ENCODE measurements at regions not wholly inside any gene's neighbourhood (a gene's known extent, or its start where the extent isn't known, plus 50 kb on each side); places are given as distances from the start of the nearest gene placed in this dataset.

DNA sequence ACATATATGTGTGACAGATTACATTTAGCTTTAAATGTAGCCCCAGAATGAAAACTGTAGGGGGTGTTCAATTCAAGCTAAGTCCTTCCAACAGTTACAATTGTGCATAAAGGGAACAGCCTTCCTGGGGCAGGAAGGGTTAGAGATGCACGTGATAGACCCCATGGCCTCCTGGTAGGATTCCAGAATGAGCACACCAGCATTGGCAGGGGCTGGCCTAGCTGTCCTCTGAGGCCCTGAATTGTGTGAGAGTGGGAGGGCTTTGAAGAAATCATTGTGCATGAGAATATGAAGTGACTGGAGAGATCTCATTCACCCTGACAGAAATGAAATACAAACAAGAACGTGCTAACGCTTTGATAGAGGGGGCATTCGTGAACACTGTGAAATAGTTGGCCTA is 663.8 kb upstream of the KLF4 start:
- H3K36me3 ChIP-seq, result no peaks in the 10 kb centered on the region
- H3K4me1 ChIP-seq, result peaks cover 0 to 15% (median 9%) of the 10 kb centered on the region in 4 donors
- no peak for DNase-seq (ENCODE audit: extremely low spot score)
- no peak overlapping the region for H3K27ac ChIP-seq (replicated peaks in 1 of 4)
- WGBS, result 91% methylated on average over 4 of the region's 4 CpGs
- TF ChIP-seq EP300 (IDR thresholded peaks at IDR 0.05), result no peak
- TF ChIP-seq POLR2A (IDR thresholded peaks at IDR 0.05; ENCODE audit: low read depth), result no peak
- TF ChIP-seq POLR2AphosphoS5 (IDR thresholded peaks at IDR 0.05), result no peak
- TF ChIP-seq, protein P1, sequence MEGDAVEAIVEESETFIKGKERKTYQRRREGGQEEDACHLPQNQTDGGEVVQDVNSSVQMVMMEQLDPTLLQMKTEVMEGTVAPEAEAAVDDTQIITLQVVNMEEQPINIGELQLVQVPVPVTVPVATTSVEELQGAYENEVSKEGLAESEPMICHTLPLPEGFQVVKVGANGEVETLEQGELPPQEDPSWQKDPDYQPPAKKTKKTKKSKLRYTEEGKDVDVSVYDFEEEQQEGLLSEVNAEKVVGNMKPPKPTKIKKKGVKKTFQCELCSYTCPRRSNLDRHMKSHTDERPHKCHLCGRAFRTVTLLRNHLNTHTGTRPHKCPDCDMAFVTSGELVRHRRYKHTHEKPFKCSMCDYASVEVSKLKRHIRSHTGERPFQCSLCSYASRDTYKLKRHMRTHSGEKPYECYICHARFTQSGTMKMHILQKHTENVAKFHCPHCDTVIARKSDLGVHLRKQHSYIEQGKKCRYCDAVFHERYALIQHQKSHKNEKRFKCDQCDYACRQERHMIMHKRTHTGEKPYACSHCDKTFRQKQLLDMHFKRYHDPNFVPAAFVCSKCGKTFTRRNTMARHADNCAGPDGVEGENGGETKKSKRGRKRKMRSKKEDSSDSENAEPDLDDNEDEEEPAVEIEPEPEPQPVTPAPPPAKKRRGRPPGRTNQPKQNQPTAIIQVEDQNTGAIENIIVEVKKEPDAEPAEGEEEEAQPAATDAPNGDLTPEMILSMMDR (IDR thresholded peaks at IDR 0.05), result no peak
- H3K4me3 ChIP-seq, result no peak overlapping the region
- intact Hi-C loops (cut with DNase I), result no loop called here
- H3K9me3 ChIP-seq, result no peaks in the 10 kb centered on the region
- H3K27me3 ChIP-seq, result no peaks in the 10 kb centered on the region

DNA sequence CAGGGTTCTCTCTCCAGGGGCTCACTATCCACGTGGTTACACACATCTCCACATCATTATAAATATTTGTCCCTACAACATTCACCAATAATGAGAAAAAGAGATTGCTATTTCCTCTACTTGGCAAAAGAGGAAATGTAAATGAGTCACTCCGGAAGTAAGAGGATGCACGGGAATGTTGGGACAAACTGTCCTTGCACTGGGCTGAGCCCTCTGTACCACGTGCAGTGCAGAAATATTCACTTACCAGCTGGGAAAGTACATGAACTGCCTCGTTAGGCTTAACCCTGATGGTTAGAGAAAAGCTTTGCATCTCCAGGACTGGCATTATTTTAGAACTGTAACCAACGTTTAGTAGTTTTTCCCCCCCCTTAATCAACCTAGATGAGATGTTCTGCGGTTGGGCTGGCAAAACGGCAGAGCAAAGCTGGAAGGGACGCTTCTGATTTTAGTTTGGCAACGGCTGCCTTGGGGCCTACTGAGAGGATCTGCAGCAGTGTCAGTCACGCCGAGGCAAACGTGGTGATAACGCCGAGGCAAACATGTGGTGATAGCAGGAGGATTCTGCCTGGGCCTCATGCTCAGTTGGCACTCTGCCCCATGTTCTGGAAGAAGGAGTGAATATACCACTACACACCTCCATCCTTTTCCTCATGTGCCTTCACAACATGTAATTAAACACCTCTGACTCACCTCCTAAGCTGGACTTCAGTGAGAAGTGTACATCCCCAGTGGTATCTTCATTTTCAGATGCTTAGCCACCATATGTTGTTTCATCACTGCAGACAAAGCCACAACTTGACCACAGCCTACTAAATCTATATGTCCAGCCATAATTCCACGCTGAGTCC is 661.4 kb upstream of the KLF4 start:
- Histone ChIP-seq H3K4me1 (peaks cover 0 to 15% (median 9%) of the 10 kb centered on the region in 4 donors), H3K36me3 (no peaks in the 10 kb centered on the region), H3K27ac (replicated peaks in 1 of 4) (peak overlapping the region; percentile 46 to 67 (median 58)), H3K4me3 (no peak overlapping the region), H3K9me3 (no peaks in the 10 kb centered on the region), H3K27me3 (no peaks in the 10 kb centered on the region)
- WGBS, result 58% methylated on average over 7 of the region's 16 CpGs
- no peak for DNase-seq (ENCODE audit: extremely low spot score)
- no peak for TF ChIP-seq POLR2A (IDR thresholded peaks at IDR 0.05; ENCODE audit: low read depth)
- TF ChIP-seq, protein P1 (IDR thresholded peaks at IDR 0.05), result no peak
- peak; percentile 83 to 85 for TF ChIP-seq POLR2AphosphoS5 (IDR thresholded peaks at IDR 0.05)
- TF ChIP-seq EP300 (IDR thresholded peaks at IDR 0.05), result peak; percentile 70
- intact Hi-C loops (cut with DNase I), result no loop called here

DNA sequence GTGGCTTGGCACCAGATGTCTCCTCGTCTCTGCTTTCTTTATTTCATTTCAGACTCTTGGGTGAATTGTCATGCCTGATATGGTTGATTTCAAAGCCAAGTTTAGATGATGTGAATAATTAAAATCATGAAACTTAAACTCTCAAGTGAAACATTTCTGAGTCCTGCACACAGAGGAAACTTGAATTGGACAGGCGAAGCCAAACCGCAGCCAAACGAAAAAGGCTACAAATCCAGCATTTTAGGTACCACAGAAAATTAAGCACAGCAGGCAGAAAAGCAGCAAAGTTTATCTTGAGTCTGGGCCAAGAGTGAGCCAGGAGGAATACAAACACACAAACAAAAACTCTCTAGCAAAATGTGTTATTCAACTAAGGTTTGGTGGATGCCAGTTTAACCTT is 659.8 kb upstream of the KLF4 start:
- no peak for DNase-seq (ENCODE audit: extremely low spot score)
- Histone ChIP-seq H3K27ac (replicated peaks in 1 of 4) (no peak overlapping the region), H3K36me3 (no peaks in the 10 kb centered on the region), H3K4me3 (no peak overlapping the region), H3K9me3 (no peaks in the 10 kb centered on the region), H3K4me1 (peaks cover 0 to 15% (median 9%) of the 10 kb centered on the region in 4 donors), H3K27me3 (no peaks in the 10 kb centered on the region)
- TF ChIP-seq POLR2A (IDR thresholded peaks at IDR 0.05; ENCODE audit: low read depth) (no peak), POLR2AphosphoS5 (IDR thresholded peaks at IDR 0.05) (no peak), EP300 (IDR thresholded peaks at IDR 0.05) (no peak)
- TF ChIP-seq, protein P1 (IDR thresholded peaks at IDR 0.05), result no peak
- 70% methylated on average over 4 of the region's 4 CpGs for WGBS
- intact Hi-C loops (cut with DNase I), result loop anchor here (10.0 kb wide), 1 partner anchor 395 kb away; no protein-coding TSS in a partner anchor

DNA sequence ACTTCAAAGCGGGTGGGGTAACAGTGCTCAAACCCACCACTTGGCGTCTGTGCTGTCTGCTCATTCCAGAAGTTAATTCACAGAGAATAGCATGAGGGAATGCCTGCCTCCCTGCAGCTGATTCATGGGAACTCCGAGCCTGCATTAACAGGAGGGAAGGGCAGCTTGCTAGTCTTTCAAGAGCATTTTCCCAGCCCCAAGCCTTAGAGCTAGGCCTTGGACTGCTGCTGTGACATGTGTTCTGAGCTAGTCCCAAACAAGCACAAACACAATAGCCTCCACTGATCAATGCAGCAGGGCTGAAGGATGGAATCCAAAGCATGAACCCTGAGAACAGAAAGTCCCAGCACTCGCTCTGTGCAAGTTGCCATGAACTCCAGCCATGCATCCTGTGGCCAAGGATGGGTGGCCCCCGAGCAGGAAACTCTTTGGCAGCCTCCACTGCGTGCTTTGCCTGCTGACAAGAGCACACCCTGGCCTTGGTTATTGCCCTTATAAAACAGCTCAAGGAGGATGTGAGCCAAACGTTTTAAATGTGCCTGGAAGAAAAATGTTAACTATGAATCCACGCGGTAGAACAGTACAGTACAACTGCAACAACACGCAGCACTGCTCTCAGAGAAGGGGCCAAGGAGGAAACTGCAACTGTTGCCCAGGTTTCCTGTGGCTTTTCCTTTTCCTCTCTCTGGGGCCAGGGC is 653.1 kb upstream of the KLF4 start:
- WGBS, result 15% methylated on average over 9 of the region's 10 CpGs
- Histone ChIP-seq H3K4me1 (peaks cover 24 to 35% (median 29%) of the 10 kb centered on the region in 4 donors), H3K4me3 (no peak overlapping the region), H3K9me3 (no peaks in the 10 kb centered on the region), H3K27me3 (no peaks in the 10 kb centered on the region), H3K36me3 (no peaks in the 10 kb centered on the region), H3K27ac (replicated peaks in 1 of 4) (peak overlapping the region; percentile 84 to 93 (median 89))
- intact Hi-C loops (cut with DNase I), result loop anchor here (2.0 to 10.0 kb wide), 5 partner anchors 85 to 652 kb away; no protein-coding TSS in a partner anchor
- peak; percentile 97 for TF ChIP-seq POLR2AphosphoS5 (IDR thresholded peaks at IDR 0.05)
- peak; percentile 96 for TF ChIP-seq EP300 (IDR thresholded peaks at IDR 0.05)
- TF ChIP-seq POLR2A (IDR thresholded peaks at IDR 0.05; ENCODE audit: low read depth), result no peak
- TF ChIP-seq, protein P1 (IDR thresholded peaks at IDR 0.05), result peak in 2 of 3 experiments; percentile 12 to 41
- peak; percentile 96 for DNase-seq (ENCODE audit: extremely low spot score)
